ENCODE measurements at regions not wholly inside any gene's neighbourhood (a gene's known extent, or its start where the extent isn't known, plus 50 kb on each side); places are given as distances from the start of the nearest gene placed in this dataset.

- TF ChIP-seq CEBPG (CRISPR knock-in tag; IDR thresholded peaks at IDR 0.05) (peak; percentile 92), JUN (CRISPR knock-in tag; IDR thresholded peaks at IDR 0.05) (no peak), STAG1 (CRISPR knock-in tag; IDR thresholded peaks at IDR 0.05) (no peak), NFYC (CRISPR knock-in tag; IDR thresholded peaks at IDR 0.05) (no peak), HNF4A (CRISPR knock-in tag; IDR thresholded peaks at IDR 0.05) (peak; percentile 76), SCMH1 (CRISPR knock-in tag; IDR thresholded peaks at IDR 0.05; ENCODE audit: borderline replicate concordance) (no peak), NFRKB (IDR thresholded peaks at IDR 0.05) (no peak), ZFP90 (CRISPR knock-in tag; IDR thresholded peaks at IDR 0.05; ENCODE audit: borderline replicate concordance) (no peak), ZNF841 (CRISPR knock-in tag; IDR thresholded peaks at IDR 0.05; ENCODE audit: borderline replicate concordance) (no peak), HNRNPUL1 (IDR thresholded peaks at IDR 0.05; ENCODE audit: low read depth, low read length) (0 out of 2 replicates have a peak, but pooled peaks have one; percentile 18), ZNF253 (CRISPR knock-in tag; IDR thresholded peaks at IDR 0.05; ENCODE audit: borderline replicate concordance) (no peak), SP140L (CRISPR knock-in tag; IDR thresholded peaks at IDR 0.05; ENCODE audit: borderline replicate concordance) (no peak), PATZ1 (CRISPR knock-in tag; IDR thresholded peaks at IDR 0.05) (0 out of 2 replicates have a peak, but pooled peaks have one; percentile 8), FOXJ3 (CRISPR knock-in tag; IDR thresholded peaks at IDR 0.05; ENCODE audit: borderline replicate concordance) (peak; percentile 51; the same call in 1 of the 2 replicates), ATF4 (CRISPR knock-in tag; IDR thresholded peaks at IDR 0.05) (peak in 1 of 2 experiments; percentile 91; a peak in 2 of 4 replicates), MIER3 (CRISPR knock-in tag; IDR thresholded peaks at IDR 0.05; ENCODE audit: borderline replicate concordance) (peak; percentile 87; the same call in 1 of the 2 replicates), SOX5 (CRISPR knock-in tag; IDR thresholded peaks at IDR 0.05; ENCODE audit: borderline replicate concordance) (peak; percentile 79), MED13 (CRISPR knock-in tag; IDR thresholded peaks at IDR 0.05) (no peak), ZNF512B (CRISPR knock-in tag; IDR thresholded peaks at IDR 0.05; ENCODE audit: borderline replicate concordance) (no peak), ZNF619 (CRISPR knock-in tag; IDR thresholded peaks at IDR 0.05) (no peak), ZNF513 (CRISPR knock-in tag; conservative IDR thresholded peaks at IDR 0.05) (no peak), TBX3 (IDR thresholded peaks at IDR 0.05; ENCODE audit: borderline replicate concordance) (peak; percentile 45; the same call in 1 of the 2 replicates)
- TF ChIP-seq, protein P1, sequence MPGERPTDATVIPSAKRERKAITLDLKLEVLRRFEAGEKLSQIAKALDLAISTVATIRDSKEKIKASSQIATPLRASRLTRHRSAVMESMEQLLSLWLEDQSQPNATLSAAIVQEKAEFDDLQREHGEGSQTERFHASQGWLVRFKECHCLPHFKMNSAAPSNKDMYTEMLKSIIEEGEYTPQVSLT (CRISPR knock-in tag; IDR thresholded peaks at IDR 0.05; ENCODE audit: borderline replicate concordance, low read depth), result no peak
Measured at GRCh38 chr7:17142831-17143541, 155.5 kb upstream of the AHR start (continued).

Data from HepG2 (cell line).